GM12892 (cell line): ENCODE measurements at regions not wholly inside any gene's neighbourhood (a gene's known extent, or its start where the extent isn't known, plus 50 kb on each side); places are given as distances from the start of the nearest gene placed in this dataset.

Experiments used
- DNase-seq: peaks from one replicate; pipeline ENCODE4 v3.0.0; 2011; ENCODE audit not compliant: insufficient read length
- FAIRE-seq: peaks from 2 replicates; lab custom pipeline; 2011; peaks lifted over from hg19 to GRCh38; lab: Jason Lieb, UNC
- POLR2A ChIP-seq: IDR thresholded peaks from 2 replicates; pipeline ENCODE4 v1.6.1; 2011; ENCODE audit warnings: low read depth, low read length, control low read depth
- POLR2AphosphoS5 ChIP-seq: IDR thresholded peaks from 2 replicates; pipeline ENCODE4 v1.6.1; 2011; ENCODE audit warnings: low read depth, low read length, control low read depth
- TAF1 ChIP-seq: IDR thresholded peaks from 2 replicates; pipeline ENCODE4 v1.6.1; 2011; ENCODE audit warnings: low read depth, mild to moderate bottlenecking, control low read depth, low read length, borderline replicate concordance

DNA sequence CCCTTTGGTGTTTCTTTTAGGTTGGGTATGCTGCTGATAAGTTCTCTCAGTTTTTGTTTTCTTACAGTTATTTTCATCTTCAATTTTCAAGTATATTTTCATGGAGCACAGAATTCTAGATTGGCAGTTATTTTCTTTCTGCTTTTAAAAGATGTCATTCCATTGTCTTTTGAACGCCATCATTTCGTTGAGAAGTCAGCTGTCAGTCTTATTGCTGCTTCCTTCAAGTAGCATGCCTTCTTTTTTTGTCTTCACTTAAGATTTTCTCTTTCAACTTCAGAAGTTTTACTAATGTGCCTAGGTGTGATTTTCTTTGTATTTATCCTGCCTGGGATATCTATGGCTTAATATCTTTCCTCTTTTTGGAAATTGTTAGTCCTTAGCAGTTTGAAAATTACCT lies 262.2 kb upstream of the PMFBP1 start:
- no peak for TF ChIP-seq POLR2A
- TF ChIP-seq TAF1 = no peak
- no peak for TF ChIP-seq POLR2AphosphoS5
- DNase-seq = no peak
- FAIRE-seq = no peak

DNA sequence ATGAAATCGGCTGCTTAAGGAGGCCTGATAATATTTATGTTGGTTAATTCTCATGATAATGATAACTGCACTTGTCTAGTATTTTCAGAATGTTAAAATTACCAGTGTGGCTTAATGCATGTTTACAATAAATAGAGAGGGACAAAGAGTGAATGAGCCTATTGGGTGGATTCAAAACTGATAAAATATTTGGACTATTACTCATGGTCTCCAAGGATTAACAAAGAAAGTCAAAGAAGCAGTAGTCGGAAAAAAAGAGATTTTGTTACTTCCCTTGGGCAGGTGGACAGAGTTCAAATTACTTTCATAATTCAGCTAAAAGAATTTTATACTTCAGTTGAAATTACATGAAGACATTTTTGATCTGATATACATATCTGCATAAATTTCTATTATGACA lies 258.2 kb upstream of the PMFBP1 start:
- FAIRE-seq (no peak), DNase-seq (no peak)
- TF ChIP-seq TAF1 (no peak), POLR2AphosphoS5 (no peak), POLR2A (no peak)

DNA sequence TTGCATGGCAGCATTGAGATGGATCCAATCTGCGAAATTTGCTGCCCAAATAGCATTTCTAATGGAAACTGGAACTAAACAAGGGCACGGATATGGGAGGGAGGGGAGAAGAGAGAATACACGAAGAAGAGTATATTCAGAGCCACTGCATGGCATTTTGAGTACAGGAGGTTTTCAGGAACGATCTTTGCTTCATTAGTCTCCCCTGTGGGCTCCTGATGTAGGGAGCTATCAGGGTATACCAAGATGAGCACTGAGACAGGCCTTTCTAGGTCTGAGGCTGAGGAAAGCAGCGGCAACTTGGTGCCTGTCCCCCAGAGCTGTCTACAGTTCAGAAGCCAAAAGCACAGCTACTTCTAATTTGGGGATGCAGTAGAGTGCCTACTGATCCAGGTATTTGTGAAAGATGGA lies 257.7 kb upstream of the PMFBP1 start:
- no peak for TF ChIP-seq POLR2A
- TF ChIP-seq TAF1 = no peak
- TF ChIP-seq POLR2AphosphoS5 = no peak
- DNase-seq (no peak), FAIRE-seq (no peak)

DNA sequence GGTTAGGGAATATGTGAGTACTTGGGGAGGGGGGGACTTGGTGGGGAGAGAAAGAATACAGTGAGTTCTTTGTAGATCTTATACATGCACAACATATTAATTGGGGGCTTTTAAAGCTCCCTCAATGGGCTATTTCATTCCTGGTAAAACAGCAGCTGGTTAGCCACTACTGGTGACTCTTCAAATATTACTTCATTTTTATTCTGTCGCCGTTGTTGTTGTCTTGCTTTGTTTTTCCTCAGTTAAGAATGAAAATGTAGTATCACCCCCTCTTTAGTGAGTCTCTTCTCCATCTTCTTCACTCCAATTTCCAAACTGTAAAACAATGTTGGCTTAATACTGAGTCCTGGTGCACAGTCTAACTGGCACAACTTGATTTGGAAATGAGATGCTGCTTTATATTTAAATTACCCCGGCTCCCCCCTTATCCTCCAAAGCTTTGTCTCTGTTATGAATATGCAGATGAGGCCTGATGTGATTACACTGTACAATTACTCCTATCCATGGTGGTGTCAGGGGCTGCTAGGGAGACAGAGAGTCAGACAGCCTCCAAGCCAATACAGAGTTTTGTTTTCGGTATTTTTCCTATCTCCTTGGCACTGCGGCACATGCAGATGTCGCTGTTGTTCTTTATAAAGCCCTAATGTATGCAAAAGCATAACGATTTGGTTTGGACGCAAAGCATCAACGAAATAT lies 256.9 kb upstream of the PMFBP1 start:
- no peak for FAIRE-seq
- DNase-seq = no peak
- TF ChIP-seq POLR2A = no peak
- TF ChIP-seq TAF1 = no peak
- no peak for TF ChIP-seq POLR2AphosphoS5

DNA sequence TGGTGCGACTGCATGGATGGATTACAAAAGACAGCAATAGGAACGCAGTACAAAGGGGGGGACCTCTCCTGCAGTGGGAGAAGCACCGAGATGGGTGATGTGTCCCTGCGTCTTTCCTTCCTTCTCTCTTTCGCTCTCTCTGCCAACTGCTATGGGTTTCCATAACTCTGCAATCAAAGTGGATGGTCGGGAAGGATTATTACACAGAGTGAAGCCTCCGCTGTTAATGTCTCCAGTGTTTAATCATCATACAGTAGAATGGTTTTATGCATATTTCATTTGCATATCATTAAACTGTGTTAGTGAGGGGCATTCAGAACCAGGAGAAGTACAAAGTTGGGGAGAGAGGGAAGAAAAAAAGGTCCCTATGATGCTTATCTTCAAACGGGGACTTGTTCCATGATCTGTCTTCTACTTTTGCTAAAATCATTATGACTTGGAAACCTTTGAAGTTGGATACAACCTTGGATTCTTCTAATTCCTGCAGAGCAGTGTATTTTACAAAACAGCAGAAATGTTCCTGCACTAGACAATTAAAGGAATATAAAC lies 255.9 kb upstream of the PMFBP1 start:
- no peak for DNase-seq
- no peak for FAIRE-seq
- TF ChIP-seq TAF1 = no peak
- TF ChIP-seq POLR2A = no peak
- TF ChIP-seq POLR2AphosphoS5 = no peak

DNA sequence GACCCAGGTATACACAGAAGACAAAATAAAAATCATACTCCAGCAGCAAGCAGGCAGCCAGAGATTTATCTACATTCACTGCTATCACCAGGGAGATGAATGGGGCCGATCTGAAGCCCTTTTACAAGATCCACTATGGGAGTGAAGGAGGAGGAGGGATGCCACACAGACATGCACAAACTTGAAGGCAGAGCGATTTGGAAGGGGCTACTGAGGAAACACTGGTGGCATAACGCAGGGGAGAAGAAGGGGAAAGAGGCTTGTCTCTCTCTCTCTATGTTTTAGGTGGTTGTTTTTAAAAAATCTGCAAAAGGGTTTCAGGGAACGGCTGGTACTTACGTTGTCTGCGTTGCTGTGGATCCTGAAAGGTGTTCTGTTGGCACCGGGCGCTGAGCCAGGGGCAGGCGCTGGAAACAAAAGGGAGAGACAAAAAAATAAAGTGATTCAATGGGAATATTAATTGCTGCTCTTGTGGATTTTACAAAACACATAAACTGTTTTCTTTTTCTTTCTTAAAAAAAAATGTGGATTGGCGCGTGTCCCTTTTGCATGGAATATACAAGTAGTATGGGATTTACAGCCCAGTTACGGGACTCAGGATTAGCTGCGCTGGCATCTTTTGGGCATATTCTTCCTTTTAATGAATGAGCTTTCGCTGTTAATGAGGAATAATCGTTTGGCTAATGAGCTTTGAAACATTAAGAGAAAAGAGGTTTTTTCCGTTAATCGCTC lies 255.3 kb upstream of the PMFBP1 start:
- no peak for TF ChIP-seq TAF1
- no peak for TF ChIP-seq POLR2A
- no peak for TF ChIP-seq POLR2AphosphoS5
- DNase-seq (no peak), FAIRE-seq (no peak)

DNA sequence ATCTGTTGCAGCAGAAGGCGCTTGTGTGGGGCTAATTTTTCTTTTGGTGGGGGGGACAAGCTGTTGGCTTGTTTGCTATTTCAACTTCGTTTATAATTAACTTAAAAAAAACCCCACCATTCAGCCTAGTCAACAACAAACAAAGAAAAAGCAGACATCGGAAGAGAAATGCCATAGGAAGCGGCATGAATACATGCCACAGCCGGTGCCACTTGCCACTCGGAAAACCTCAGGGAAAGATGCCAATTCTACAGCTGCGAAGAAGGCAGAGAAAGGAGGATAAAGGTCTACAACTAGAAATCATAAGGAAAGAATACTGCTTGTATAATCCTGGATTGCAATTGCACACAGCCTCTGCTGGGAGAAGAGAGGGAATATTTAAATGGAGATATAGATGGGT lies 254.4 kb upstream of the PMFBP1 start:
- DNase-seq (no peak), FAIRE-seq (no peak)
- TF ChIP-seq POLR2A (no peak), TAF1 (no peak), POLR2AphosphoS5 (no peak)

DNA sequence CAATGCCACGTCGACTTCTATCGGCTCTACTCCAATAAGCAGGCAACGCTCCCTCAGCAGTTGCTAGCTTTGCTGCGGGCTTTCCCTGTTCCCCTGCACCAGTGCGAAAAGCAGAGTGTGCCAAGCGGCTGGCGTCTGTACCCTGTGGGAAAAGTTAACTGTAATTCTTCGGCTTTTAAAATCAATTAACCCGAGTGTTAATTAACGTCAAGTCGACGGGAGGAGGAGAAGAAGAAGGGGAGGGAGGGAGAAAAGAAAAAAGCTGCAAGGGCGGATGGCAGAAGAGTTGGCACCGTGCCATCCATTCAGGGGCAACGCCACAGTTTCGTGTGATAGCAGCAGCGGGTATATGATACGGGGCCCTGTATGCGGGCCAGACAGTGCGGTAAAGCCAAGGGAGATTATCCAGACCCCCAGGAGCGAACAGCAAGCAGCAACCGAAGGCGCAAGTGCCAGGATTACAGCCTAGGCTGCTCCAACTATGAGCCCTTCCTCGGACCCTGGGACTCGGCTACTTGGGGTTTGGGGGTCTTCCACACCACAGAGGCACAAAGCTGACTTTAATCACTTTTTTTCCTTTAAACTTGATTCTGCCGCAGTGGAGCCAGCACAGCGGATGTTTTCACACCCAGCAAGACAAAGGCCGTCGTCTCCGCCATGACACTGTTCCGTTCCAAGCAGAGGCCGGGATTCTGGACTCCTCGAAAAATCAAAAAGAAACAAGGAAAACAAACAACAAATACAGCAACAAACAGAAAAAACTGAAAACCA lies 253.8 kb upstream of the PMFBP1 start:
- TF ChIP-seq POLR2AphosphoS5 (no peak), POLR2A (no peak), TAF1 (no peak)
- DNase-seq = no peak
- FAIRE-seq = no peak

DNA sequence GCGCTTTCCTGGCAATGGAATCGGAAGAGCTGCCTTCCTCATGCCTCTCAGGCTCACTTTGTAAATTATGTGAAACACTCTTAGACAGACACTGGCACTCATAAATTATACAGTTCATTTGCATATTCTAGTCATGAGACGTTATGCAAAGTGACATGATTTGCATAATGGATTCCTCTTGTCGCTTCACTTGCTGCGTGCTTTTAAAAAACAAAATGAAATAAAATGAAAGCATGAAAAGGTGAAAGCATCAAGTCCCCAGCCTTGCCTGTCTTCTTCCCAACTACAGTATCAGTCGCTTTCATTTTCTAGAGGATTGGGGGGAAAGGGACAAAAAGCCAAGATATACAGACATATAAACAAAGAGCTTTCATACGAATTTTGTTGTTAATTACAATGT lies 252.8 kb upstream of the PMFBP1 start:
- DNase-seq = no peak
- FAIRE-seq = no peak
- TF ChIP-seq POLR2A (no peak), POLR2AphosphoS5 (no peak), TAF1 (no peak)

DNA sequence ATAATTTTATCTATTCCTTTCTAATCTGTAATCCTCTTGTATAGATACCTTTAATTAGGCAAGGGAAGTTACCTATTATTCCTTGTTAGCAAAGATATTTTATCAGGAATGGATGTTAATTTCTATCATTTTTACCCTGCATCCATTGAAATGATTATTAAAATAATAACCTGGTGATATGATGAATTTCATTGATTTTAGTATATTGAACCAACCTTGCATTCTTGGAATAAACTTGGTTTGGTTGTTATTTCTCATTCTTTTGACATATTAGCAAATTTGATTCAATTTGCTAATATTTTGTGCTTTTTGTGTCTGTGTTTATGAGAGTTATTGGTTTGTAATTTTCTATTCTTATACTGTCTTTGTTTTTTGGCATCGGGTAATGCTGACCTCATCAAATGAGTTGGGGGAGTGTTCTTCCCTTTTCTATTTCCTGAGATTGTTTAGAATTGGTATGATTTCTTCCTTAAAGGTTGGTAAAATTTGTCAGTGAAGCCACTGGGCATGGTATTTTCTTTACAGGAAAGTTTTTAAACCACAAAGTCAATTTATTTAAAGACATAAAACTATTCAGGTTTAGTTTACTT lies 250.4 kb upstream of the PMFBP1 start:
- TF ChIP-seq POLR2AphosphoS5 (no peak), POLR2A (no peak), TAF1 (no peak)
- FAIRE-seq (no peak), DNase-seq (no peak)

DNA sequence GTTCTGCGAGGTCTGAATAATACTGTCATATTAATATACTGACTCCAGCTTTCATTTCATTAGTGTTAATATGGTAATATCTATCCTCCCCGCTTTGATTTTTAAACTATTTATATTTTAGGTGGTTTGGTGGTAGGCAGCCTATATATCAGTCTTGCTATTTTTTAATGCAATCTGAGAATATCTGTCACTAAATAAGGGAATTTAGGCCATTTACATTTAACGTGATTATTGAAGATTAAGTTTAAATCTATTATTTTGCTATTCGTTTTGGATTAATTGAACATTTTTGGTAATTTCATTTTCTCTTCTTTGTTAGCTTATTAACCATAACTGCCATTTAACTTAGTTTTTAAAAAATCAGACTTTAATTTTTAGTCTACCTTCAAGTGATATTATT lies 247.7 kb upstream of the PMFBP1 start:
- FAIRE-seq (no peak), DNase-seq (no peak)
- no peak for TF ChIP-seq POLR2A
- TF ChIP-seq POLR2AphosphoS5 = no peak
- TF ChIP-seq TAF1 = no peak
